Upper lobe of left lung (tissue), 6 donors: ENCODE measurements at regions not wholly inside any gene's neighbourhood (a gene's known extent, or its start where the extent isn't known, plus 50 kb on each side); places are given as distances from the start of the nearest gene placed in this dataset.

Experiments used
- ATAC-seq, 2 donors: fragments of 200-7000 bp; cut with Tn5 transposase; one replicate each; pipeline ENCODE4 v1.9.1; 2022; ENCODE audit warnings: mild to moderate bottlenecking in 2 of 2, moderate library complexity in 2 of 2; ENCODE audit not compliant: low FRiP score in 2 of 2
- DNase-seq, 2 donors: peaks; one replicate each; pipeline ENCODE4 v3.0.0-alpha.2; 2019 to 2020
- H3K27ac ChIP-seq, 4 donors: fragments of 200-600 bp; sonication (generic); one replicate each; pipeline ENCODE4 v1.5.1; 2016 to 2019
- H3K27me3 ChIP-seq, 4 donors: fragments of 200-600 bp; sonication (generic); one replicate each; pipeline ENCODE4 v1.5.1; 2017 to 2019
- H3K36me3 ChIP-seq, 4 donors: fragments of 200-600 bp; sonication (generic); one replicate each; pipeline ENCODE4 v1.5.1; 2016 to 2019
- H3K4me1 ChIP-seq, 4 donors: fragments of 200-600 bp; sonication (generic); one replicate each; pipeline ENCODE4 v1.5.1; 2018 to 2019
- H3K4me3 ChIP-seq, 4 donors: fragments of 200-600 bp; sonication (generic); one replicate each; pipeline ENCODE4 v1.5.1; 2017 to 2019; ENCODE audit warnings: mild to moderate bottlenecking in 2 of 4, moderate library complexity in 1 of 4
- H3K9me3 ChIP-seq, 4 donors: fragments of 200-600 bp; sonication (generic); one replicate each; pipeline ENCODE4 v1.5.1; 2018 to 2019
- CTCF ChIP-seq, 6 experiments: fragments of 450-650 bp in 4 of 6; fragments of 200-600 bp in 2 of 6; sonication (generic) in 2 of 6; IDR thresholded peaks; one replicate each; pipeline ENCODE4 v1.5.1; 2016 to 2019; ENCODE audit warnings: antibody characterized with exemption in 6 of 6
- EP300 ChIP-seq, 4 donors: sonication (generic); formaldehyde crosslinking; IDR thresholded peaks; one replicate each; pipeline ENCODE4 v1.5.1; 2017; ENCODE audit warnings: antibody characterized with exemption in 4 of 4, control low read depth in 2 of 4
- POLR2A ChIP-seq, 4 donors: fragments of 450-650 bp; IDR thresholded peaks; one replicate each; pipeline ENCODE4 v1.5.1; 2016 to 2017; ENCODE audit warnings: antibody characterized with exemption in 4 of 4, mild to moderate bottlenecking in 2 of 4
- POLR2AphosphoS5 ChIP-seq, 2 donors: sonication (generic); formaldehyde crosslinking; IDR thresholded peaks; one replicate each; pipeline ENCODE4 v1.5.1; 2017; ENCODE audit warnings: antibody characterized with exemption in 2 of 2
- WGBS, 2 donors: methylation state at CpG; one replicate each; pipeline ENCODE4 v1.1.5; 2017 to 2018; 5-methylcytosine and 5-hydroxymethylcytosine counted together
- donor health status: DM: no; HTN: no; CAD: no; lungs with moderate emphysema.
- donor health status: DM: no; HTN: yes; CAD: no; lungs with severe emphysema.

DNA sequence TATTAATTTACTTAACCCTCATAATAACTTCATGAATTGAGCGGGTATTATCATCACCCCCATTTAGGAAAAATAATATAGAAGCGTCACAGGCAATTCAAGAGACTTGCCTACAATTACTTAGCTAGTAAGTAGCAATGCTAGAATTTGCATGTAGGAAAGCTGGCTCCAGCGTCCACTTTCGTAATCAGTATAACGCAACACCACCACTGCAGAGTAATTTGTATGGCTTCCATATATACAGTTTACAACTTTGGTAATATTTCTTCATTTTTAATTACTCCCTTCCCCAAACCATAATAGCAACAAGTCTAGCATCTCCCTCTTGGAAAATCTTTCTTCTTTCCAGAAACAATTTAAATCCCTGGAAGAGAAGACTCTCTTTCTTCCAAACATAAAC, 89.9 kb upstream of the OR5AK2 start:
- WGBS, 2 donors: 75 to 82% methylated on average over 5 of the region's 5 CpGs
- H3K9me3 ChIP-seq: no peaks in the 10 kb centered on the region
- H3K27me3 ChIP-seq: no peaks in the 10 kb centered on the region
- DNase-seq (no peak), ATAC-seq (no peak)
- H3K4me3 ChIP-seq: no peak overlapping the region
- no peaks in the 10 kb centered on the region for H3K4me1 ChIP-seq
- no peaks in the 10 kb centered on the region for H3K36me3 ChIP-seq
- no peak for TF ChIP-seq EP300 (IDR thresholded peaks at IDR 0.05)
- no peak for TF ChIP-seq POLR2A (IDR thresholded peaks at IDR 0.05)
- no peak for TF ChIP-seq CTCF (IDR thresholded peaks at IDR 0.05)
- TF ChIP-seq POLR2AphosphoS5 (IDR thresholded peaks at IDR 0.05): no peak
- no peak overlapping the region for H3K27ac ChIP-seq

DNA sequence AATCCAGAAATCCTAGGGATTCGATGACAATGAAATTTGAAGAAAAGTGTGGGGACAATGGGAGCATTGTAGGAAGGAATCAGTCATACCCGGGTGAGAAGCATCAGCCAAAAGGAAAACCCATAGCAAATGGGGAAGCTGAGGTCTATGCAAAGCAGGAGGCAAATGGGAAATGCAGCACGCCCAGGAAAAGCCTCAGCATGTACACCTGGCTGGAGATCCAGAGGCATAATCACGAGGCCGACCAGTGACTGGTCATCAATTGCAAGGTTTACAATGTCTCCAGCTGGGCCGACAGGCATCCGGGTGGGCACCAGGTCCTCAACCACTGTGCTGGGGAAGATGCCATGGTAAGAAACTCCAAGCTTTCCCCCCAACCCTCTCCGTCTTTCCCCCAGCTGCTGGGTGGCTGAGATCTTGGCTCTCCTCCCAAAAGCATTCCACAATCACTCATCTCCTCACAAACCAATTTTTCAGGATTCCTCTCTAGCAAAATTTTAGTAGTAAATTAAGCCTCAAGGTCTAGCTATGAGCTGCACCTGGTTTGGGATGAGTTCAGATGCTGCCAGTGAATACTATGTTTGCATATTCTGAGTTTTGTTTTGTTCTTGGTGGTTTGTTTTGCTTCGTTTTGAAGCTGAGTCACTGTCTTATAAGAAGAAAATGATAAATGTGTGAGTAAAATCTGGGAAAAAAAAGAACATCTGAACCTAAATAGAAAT, 98.0 kb upstream of the OR5AK2 start:
- DNase-seq (no peak), ATAC-seq (no peak)
- Histone ChIP-seq H3K9me3 (no peaks in the 10 kb centered on the region), H3K27ac (no peak overlapping the region), H3K4me1 (peaks cover 0 to 6% (median 5%) of the 10 kb centered on the region in 4 donors), H3K36me3 (no peaks in the 10 kb centered on the region), H3K27me3 (no peaks in the 10 kb centered on the region), H3K4me3 (no peak overlapping the region)
- 83 to 87% methylated on average over 9 of the region's 9 CpGs for WGBS, 2 donors
- no peak for TF ChIP-seq POLR2AphosphoS5 (IDR thresholded peaks at IDR 0.05)
- TF ChIP-seq POLR2A (IDR thresholded peaks at IDR 0.05): no peak
- no peak for TF ChIP-seq EP300 (IDR thresholded peaks at IDR 0.05)
- no peak for TF ChIP-seq CTCF (IDR thresholded peaks at IDR 0.05)

DNA sequence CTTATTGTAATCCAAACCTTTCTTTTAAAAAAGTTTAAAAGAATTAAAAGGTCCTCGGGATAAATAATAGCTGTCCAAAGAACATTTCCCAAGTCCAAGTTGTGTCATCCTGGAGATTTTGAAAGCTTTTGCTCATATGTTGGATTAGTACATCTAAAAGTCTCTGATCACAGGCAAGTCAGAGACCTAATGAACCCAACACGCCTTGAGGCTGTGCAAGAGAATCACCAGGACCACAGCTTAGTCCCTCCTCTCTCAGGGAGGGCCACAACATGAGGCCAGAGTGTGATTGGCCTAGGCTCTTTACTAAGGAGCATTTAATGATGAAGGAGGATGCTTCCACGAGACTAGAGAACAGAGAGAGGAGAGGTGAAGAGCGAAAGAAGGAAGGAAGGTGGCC, 98.7 kb upstream of the OR5AK2 start:
- Histone ChIP-seq H3K4me1 (peaks cover 0 to 13% (median 9%) of the 10 kb centered on the region in 4 donors), H3K36me3 (no peaks in the 10 kb centered on the region), H3K9me3 (no peaks in the 10 kb centered on the region), H3K27ac (no peak overlapping the region), H3K4me3 (no peak overlapping the region), H3K27me3 (no peaks in the 10 kb centered on the region)
- DNase-seq: no peak
- WGBS, 2 donors: 88 to 89% methylated on average over 4 of the region's 4 CpGs
- no peak for ATAC-seq
- TF ChIP-seq POLR2AphosphoS5 (IDR thresholded peaks at IDR 0.05): no peak

- DNase-seq (no peak), ATAC-seq (no peak)
- Histone ChIP-seq H3K4me1 (peaks cover 0 to 18% (median 11%) of the 10 kb centered on the region in 4 donors), H3K27ac (no peak overlapping the region), H3K27me3 (no peaks in the 10 kb centered on the region), H3K36me3 (no peaks in the 10 kb centered on the region), H3K9me3 (no peaks in the 10 kb centered on the region), H3K4me3 (no peak overlapping the region)
- TF ChIP-seq POLR2AphosphoS5 (IDR thresholded peaks at IDR 0.05) (no peak), EP300 (IDR thresholded peaks at IDR 0.05) (no peak)
- WGBS, 2 donors: 90 to 93% methylated on average over 3 of the region's 3 CpGs
Observed at GRCh38 chr11:56887940-56888339, 100.8 kb upstream of the OR5AK2 start.

DNA sequence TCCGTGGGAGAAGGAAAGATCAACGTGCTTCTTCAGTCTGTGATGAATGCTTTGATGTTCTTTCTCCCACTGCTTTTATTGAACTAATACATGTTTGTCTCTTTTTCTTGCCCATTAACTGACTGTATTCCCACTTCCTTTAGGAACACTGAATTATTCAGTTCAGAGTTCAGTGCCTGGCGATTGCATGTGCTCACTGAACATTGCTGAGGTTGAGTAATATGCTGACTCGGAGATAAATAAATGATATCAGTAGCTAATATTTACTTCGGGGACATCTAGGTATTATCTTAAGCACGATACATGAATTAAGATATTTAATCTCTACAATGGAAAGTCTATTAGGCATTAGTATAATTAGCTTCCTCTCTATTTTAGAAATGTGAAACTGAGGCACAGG, 102.3 kb upstream of the OR5AK2 start:
- H3K27me3 ChIP-seq: no peaks in the 10 kb centered on the region
- no peaks in the 10 kb centered on the region for H3K9me3 ChIP-seq
- H3K4me1 ChIP-seq: peaks cover 0 to 18% (median 11%) of the 10 kb centered on the region in 4 donors
- TF ChIP-seq EP300 (IDR thresholded peaks at IDR 0.05) (no peak), POLR2AphosphoS5 (IDR thresholded peaks at IDR 0.05) (no peak), CTCF (IDR thresholded peaks at IDR 0.05) (no peak), POLR2A (IDR thresholded peaks at IDR 0.05) (no peak)
- no peak overlapping the region for H3K27ac ChIP-seq
- DNase-seq (no peak), ATAC-seq (no peak)
- no peak overlapping the region for H3K4me3 ChIP-seq
- no peaks in the 10 kb centered on the region for H3K36me3 ChIP-seq
- 58 to 64% methylated on average over 6 of the region's 6 CpGs for WGBS, 2 donors

GRCh38 chr11:56885854-56886253, 102.9 kb upstream of the OR5AK2 start:
- no peak for DNase-seq
- H3K9me3 ChIP-seq: no peaks in the 10 kb centered on the region
- no peak for TF ChIP-seq EP300 (IDR thresholded peaks at IDR 0.05)
- no peak for TF ChIP-seq POLR2AphosphoS5 (IDR thresholded peaks at IDR 0.05)
- no peak for TF ChIP-seq CTCF (IDR thresholded peaks at IDR 0.05)
- no peak for TF ChIP-seq POLR2A (IDR thresholded peaks at IDR 0.05)
- no peaks in the 10 kb centered on the region for H3K36me3 ChIP-seq
- no peak for ATAC-seq
- WGBS, 2 donors: 58 to 65% methylated on average over 2 of the region's 2 CpGs
- no peak overlapping the region for H3K27ac ChIP-seq
- H3K27me3 ChIP-seq: no peaks in the 10 kb centered on the region
- peaks cover 0 to 18% (median 11%) of the 10 kb centered on the region in 4 donors for H3K4me1 ChIP-seq
- no peak overlapping the region for H3K4me3 ChIP-seq
